ENCODE measurements at regions not wholly inside any gene's neighbourhood (a gene's known extent, or its start where the extent isn't known, plus 50 kb on each side); places are given as distances from the start of the nearest gene placed in this dataset.

GRCh38 chr1:200228081-200228480 is 181.8 kb downstream of the ZNF281 start:
- CTCF ChIA-PET, result no interaction called here
- no peak overlapping the region for H3K27ac Mint-ChIP-seq (ENCODE audit: unreplicated experiment)

More at GRCh38 chr1:200228081-200228480, 181.8 kb downstream of the ZNF281 start:
- Mint-ChIP-seq H3K27me3 (ENCODE audit: unreplicated experiment) (no peaks in the 10 kb centered on the region), H3K4me1 (ENCODE audit: low read depth, unreplicated experiment) (no peaks in the 10 kb centered on the region), H3K36me3 (ENCODE audit: insufficient read depth, unreplicated experiment) (no peaks in the 10 kb centered on the region), H3K4me3 (ENCODE audit: low read depth, unreplicated experiment) (no peak overlapping the region), H3K9me3 (ENCODE audit: low read depth, unreplicated experiment) (no peaks in the 10 kb centered on the region)
- intact Hi-C loops (cut with micrococcal nuclease; ENCODE audit: unreplicated experiment), result no loop called here
- TF ChIP-seq, protein P1, sequence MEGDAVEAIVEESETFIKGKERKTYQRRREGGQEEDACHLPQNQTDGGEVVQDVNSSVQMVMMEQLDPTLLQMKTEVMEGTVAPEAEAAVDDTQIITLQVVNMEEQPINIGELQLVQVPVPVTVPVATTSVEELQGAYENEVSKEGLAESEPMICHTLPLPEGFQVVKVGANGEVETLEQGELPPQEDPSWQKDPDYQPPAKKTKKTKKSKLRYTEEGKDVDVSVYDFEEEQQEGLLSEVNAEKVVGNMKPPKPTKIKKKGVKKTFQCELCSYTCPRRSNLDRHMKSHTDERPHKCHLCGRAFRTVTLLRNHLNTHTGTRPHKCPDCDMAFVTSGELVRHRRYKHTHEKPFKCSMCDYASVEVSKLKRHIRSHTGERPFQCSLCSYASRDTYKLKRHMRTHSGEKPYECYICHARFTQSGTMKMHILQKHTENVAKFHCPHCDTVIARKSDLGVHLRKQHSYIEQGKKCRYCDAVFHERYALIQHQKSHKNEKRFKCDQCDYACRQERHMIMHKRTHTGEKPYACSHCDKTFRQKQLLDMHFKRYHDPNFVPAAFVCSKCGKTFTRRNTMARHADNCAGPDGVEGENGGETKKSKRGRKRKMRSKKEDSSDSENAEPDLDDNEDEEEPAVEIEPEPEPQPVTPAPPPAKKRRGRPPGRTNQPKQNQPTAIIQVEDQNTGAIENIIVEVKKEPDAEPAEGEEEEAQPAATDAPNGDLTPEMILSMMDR (IDR thresholded peaks at IDR 0.05; ENCODE audit: unreplicated experiment), result no peak
- BruUV-seq (replicated peaks), result no TSS peak
- no peak for DNase-seq

Measured in Calu3 (cell line).